Epithelial cell of prostate (primary cell): ENCODE measurements at regions not wholly inside any gene's neighbourhood (a gene's known extent, or its start where the extent isn't known, plus 50 kb on each side); places are given as distances from the start of the nearest gene placed in this dataset.

ENCODE experiments used
- DNase-seq: peaks from one replicate; pipeline ENCODE4 v3.0.0-alpha.2; 2011; ENCODE audit warnings: low read depth, low spot score
- H3K27ac ChIP-seq: fragments of 450-650 bp; 2 replicates; pipeline ENCODE4 v1.5.1; 2017; ENCODE audit warnings: mild to moderate bottlenecking

GRCh38 chr18:77433076-77433475 lies 183.4 kb downstream of the GALR1 start:
- no peak for DNase-seq
- no peak overlapping the region for H3K27ac ChIP-seq

- DNase-seq: no peak
- H3K27ac ChIP-seq: no peak overlapping the region
Observed at GRCh38 chr18:77439888-77440287, 190.2 kb downstream of the GALR1 start.

DNA sequence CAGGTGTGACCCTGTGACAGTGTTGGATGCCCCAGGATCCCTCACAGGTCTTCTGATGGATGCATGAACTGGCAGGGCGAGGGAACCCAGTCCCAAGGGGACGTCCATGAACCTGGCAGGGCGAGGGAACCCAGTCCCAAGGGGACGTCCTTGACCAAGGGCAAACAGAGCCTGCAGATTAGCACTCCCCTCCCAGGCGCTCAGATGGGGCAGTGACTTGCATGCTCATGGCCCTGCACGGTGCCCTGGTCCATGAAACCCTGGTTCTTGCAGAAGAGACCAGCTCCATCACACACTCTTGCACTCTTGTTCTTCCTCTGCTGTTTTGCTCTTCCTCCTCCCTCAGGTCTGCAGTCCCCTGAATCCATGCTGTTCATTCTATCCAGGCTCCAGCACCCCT lies 192.7 kb downstream of the GALR1 start:
- no peak for DNase-seq
- H3K27ac ChIP-seq: no peak overlapping the region

- DNase-seq: no peak
Observed at GRCh38 chr18:77444385-77444784, 194.7 kb downstream of the GALR1 start.

GRCh38 chr18:77448046-77448445 lies 198.4 kb downstream of the GALR1 start:
- H3K27ac ChIP-seq: no peak overlapping the region
- no peak for DNase-seq

More at GRCh38 chr18:77444385-77444784, 194.7 kb downstream of the GALR1 start:
- no peak overlapping the region for H3K27ac ChIP-seq

DNA sequence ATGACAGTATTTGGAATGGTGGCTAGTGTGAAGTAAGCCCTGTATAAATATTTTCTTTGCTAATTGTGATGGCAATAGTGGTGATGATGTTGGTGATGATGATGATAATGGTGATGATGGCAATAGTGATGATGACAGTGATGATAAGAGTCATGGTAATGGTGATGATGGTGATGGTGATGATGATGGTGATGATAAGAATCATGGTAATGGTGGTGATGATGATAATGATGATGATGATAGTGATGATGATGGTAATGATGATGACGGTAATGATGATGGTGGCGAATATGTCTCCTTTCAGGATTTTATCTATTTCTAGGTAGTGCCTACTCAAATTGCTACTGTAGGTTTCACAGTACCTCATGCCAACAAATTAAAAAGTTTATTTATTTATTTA lies 205.4 kb downstream of the GALR1 start:
- no peak overlapping the region for H3K27ac ChIP-seq
- DNase-seq: no peak

DNA sequence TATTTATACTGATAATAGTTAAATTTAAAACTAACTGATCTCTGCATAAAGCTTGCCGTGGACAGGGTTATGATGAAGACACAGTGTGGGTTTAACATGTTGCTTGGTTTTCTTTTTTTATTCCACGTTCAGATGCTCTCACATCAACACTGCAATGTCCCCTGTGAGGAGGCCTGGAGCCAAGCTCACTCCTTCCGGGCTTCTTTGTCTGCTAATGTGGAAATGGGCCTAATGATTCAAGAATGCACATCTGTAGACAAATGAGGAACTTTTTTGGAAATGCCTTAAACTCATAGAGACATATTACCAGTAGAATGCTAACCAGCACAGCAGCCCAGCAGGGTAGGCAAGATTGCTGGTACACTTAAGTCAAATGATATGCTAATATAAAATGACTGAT lies 208.0 kb downstream of the GALR1 start:
- DNase-seq: no peak
- H3K27ac ChIP-seq: no peak overlapping the region

- H3K27ac ChIP-seq: no peak overlapping the region
- no peak for DNase-seq
Observed at GRCh38 chr18:77461062-77461688, 211.5 kb downstream of the GALR1 start.

DNA sequence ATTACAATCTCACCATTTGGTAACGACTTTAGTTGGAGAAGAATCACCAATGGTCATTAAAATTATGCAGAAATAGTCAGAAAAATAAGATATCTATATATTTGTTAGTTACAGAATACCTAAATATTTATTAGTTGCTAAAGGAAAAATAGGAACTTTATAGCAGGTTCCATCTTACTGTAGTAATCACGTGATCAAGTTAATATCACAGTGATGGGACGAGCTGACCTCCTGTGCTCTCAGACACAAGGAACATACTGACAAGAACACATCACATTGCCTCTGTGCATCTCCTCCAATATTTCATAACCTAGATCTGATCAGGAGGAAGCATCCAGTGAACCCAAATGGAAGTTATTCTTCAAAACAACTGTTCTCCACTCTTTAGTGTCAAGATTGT lies 215.3 kb downstream of the GALR1 start:
- no peak for DNase-seq
- H3K27ac ChIP-seq: no peak overlapping the region

GRCh38 chr18:77466890-77467289 lies 217.2 kb downstream of the GALR1 start:
- DNase-seq: no peak

GRCh38 chr18:77469131-77469530 lies 219.5 kb downstream of the GALR1 start:
- DNase-seq: no peak
- H3K27ac ChIP-seq: no peak overlapping the region

More at GRCh38 chr18:77466890-77467289, 217.2 kb downstream of the GALR1 start:
- no peak overlapping the region for H3K27ac ChIP-seq

GRCh38 chr18:77470569-77471413 lies 221.1 kb downstream of the GALR1 start:
- H3K27ac ChIP-seq: no peak overlapping the region
- DNase-seq: no peak

DNA sequence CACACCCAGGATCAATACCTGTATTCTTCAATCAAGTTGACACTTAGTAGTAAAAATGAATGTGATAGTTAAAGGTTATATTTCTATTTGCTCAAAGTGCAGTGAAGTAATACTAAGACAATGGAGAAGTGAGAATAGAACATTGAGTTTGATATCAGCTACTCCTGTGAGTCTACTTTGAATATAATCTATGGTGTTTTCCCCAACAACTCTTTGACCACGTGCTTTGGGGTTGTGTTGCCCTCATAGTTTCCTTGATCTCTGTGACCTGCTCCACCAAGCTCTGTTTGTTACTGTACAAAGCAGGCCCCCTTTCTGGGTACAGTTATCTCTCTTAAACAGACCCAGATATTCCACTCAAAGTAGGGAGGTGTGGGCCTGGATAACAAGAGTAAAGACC lies 222.9 kb downstream of the GALR1 start:
- DNase-seq: no peak
- no peak overlapping the region for H3K27ac ChIP-seq

DNA sequence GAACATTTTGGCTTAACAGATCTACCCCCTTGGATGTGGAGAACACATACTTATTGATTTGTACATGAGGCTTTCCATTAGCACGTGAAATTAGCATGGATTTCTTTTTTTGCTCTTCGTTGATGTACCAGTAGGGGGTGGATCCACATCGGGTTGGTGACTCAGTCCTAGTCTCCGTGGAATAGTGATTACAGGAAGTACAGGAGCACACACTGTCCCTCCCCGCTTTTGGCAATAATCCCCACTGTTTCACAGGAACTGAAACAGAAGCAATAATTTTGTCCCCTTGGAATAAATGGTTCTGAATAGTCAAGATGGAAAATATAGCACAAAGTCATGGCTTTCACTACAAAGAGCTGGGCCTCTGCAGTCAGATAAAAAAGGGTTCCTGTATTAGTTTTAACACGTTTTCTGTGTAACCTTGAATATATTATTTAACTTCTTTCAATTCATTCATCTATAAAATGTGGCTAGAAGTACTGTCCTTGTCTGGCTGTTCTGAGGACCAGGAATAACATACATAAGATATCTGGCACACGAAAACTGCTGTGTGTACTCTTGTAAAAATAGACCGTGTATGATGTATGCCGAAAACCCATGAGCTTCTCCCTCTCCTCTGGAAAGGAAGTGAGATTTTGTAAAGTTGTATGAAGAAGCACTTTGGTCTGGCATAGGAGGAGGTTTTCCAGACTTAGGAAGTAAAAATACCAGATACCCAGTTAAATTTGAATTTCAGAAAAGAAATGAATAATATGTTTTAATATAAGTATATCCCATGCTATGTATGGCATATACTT lies 229.2 kb downstream of the GALR1 start:
- H3K27ac ChIP-seq: no peak overlapping the region
- DNase-seq: no peak

DNA sequence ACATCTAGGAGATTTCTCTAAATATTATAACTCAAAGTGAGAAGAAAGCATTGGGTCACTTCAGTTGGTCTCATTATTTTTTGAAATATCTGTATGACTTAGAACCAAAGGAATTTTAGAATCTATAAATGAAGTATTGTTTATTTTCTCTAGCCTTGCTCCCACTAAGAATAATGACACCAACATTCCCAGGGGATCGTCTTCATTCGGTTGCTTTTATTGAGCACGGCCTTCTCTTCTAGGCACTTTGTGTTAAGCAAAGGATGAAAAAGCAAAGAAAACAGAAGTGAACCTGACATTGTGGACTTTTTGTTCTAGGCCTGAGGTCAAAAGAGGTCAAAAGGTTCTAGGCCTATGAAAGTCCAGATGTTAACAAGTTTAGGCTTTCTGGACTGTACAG lies 231.9 kb downstream of the GALR1 start:
- DNase-seq: no peak
- H3K27ac ChIP-seq: no peak overlapping the region

- no peak overlapping the region for H3K27ac ChIP-seq
- DNase-seq: no peak
Observed at GRCh38 chr18:77482190-77483085, 232.8 kb downstream of the GALR1 start.

DNA sequence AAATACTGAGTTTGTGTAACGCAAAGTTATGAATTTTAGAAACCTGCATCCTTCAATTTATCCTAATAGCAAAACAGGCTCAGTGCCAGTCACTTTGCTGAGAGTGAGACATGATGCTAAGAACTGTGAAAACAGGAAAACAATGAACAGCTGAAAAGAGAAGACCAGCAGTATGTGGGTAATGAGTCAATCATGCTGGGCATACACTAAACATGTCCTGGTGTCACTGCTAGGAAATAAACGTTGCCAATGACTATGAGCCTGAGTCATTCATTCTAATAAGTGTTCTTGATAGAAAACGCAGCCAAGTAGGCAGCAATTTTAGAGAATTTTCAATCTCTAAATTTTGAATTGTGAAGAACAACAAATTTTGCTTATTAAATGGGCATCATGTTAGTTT lies 237.3 kb downstream of the GALR1 start:
- no peak for DNase-seq
- H3K27ac ChIP-seq: no peak overlapping the region

GRCh38 chr18:77487951-77488740 lies 238.5 kb downstream of the GALR1 start:
- H3K27ac ChIP-seq: no peak overlapping the region
- no peak for DNase-seq

GRCh38 chr18:77495079-77495478 lies 245.4 kb downstream of the GALR1 start:
- DNase-seq: no peak
- H3K27ac ChIP-seq: no peak overlapping the region
